ENCODE measurements at regions not wholly inside any gene's neighbourhood (a gene's known extent, or its start where the extent isn't known, plus 50 kb on each side); places are given as distances from the start of the nearest gene placed in this dataset.

GRCh38 chr17:45668316-45668715 is 115.8 kb upstream of the CRHR1 start:
- no peak for TF ChIP-seq CTCF (IDR thresholded peaks at IDR 0.05)
- no peak for TF ChIP-seq POLR2AphosphoS5 (IDR thresholded peaks at IDR 0.05)
- no peak for TF ChIP-seq POLR2A (IDR thresholded peaks at IDR 0.05)

All from transverse colon (tissue), 4 donors.